NCI-H69 (cell line): ENCODE measurements at regions not wholly inside any gene's neighbourhood (a gene's known extent, or its start where the extent isn't known, plus 50 kb on each side); places are given as distances from the start of the nearest gene placed in this dataset.

Experiments
- DNase-seq: peaks from one replicate; lab custom pipeline; 2025; lab: John Stamatoyannopoulos, UW

- peak; percentile 51 for DNase-seq
These were observed 802.6 kb upstream of the ALCAM start for GRCh38 chr3:104564045-104564643.

GRCh38 chr3:104566054-104566453, 800.7 kb upstream of the ALCAM start:
- DNase-seq, result no peak

- DNase-seq, result no peak
These were observed 791.1 kb upstream of the ALCAM start for GRCh38 chr3:104575634-104576033.

GRCh38 chr3:104578558-104578957, 788.2 kb upstream of the ALCAM start:
- no peak for DNase-seq

- no peak for DNase-seq
These were observed 784.6 kb upstream of the ALCAM start for GRCh38 chr3:104582092-104582491.

- DNase-seq, result no peak
These were observed 782.0 kb upstream of the ALCAM start for GRCh38 chr3:104584682-104585081.

GRCh38 chr3:104586344-104586743, 780.4 kb upstream of the ALCAM start:
- DNase-seq, result no peak

GRCh38 chr3:104588442-104588841, 778.3 kb upstream of the ALCAM start:
- DNase-seq, result no peak

- DNase-seq, result no peak
These were observed 774.9 kb upstream of the ALCAM start for GRCh38 chr3:104591776-104592175.

GRCh38 chr3:104594491-104594890, 772.2 kb upstream of the ALCAM start:
- DNase-seq, result no peak

GRCh38 chr3:104596054-104596453, 770.7 kb upstream of the ALCAM start:
- peak; percentile 50 for DNase-seq

- DNase-seq, result peak; percentile 89
These were observed 770.2 kb upstream of the ALCAM start for GRCh38 chr3:104596551-104596950.

GRCh38 chr3:104598848-104599511, 767.7 kb upstream of the ALCAM start:
- peak; percentile 91 for DNase-seq

GRCh38 chr3:104604326-104605010, 762.2 kb upstream of the ALCAM start:
- peak; percentile 70 for DNase-seq

- DNase-seq, result no peak
These were observed 759.9 kb upstream of the ALCAM start for GRCh38 chr3:104606812-104607211.

- DNase-seq, result no peak
These were observed 755.7 kb upstream of the ALCAM start for GRCh38 chr3:104610730-104611652.

GRCh38 chr3:104612218-104612617, 754.5 kb upstream of the ALCAM start:
- peak; percentile 45 for DNase-seq

- DNase-seq, result peak; percentile 88
These were observed 752.1 kb upstream of the ALCAM start for GRCh38 chr3:104614564-104614963.

GRCh38 chr3:104628185-104628789, 738.4 kb upstream of the ALCAM start:
- DNase-seq, result peak; percentile 70

GRCh38 chr3:104629038-104629437, 737.7 kb upstream of the ALCAM start:
- no peak for DNase-seq

GRCh38 chr3:104631254-104631653, 735.5 kb upstream of the ALCAM start:
- no peak for DNase-seq

GRCh38 chr3:104632521-104632920, 734.2 kb upstream of the ALCAM start:
- no peak for DNase-seq
